Calu3 (cell line): ENCODE measurements at regions not wholly inside any gene's neighbourhood (a gene's known extent, or its start where the extent isn't known, plus 50 kb on each side); places are given as distances from the start of the nearest gene placed in this dataset.

Experiments
- BruUV-seq: library from RNA; stranded (reverse); fragments of 400-500 nt; replicated peaks from 2 replicates; lab custom pipeline; 2021; lab: Mats Ljungman, UMichigan
- CTCF ChIA-PET: fragments of 300-600 bp; sonication (Branson Sonifier 250); formaldehyde crosslinking; loops from one replicate; lab custom pipeline; 2022; ENCODE audit warnings: antibody characterized with exemption; lab: Charles Lee
- DNase-seq: peaks from one replicate; pipeline ENCODE4 v3.0.0; 2022
- H3K27ac Mint-ChIP-seq: one replicate; pipeline ENCODE4 v1.8.0; 2022; ENCODE audit warnings: mixed read lengths; ENCODE audit not compliant: unreplicated experiment
- H3K27me3 Mint-ChIP-seq: one replicate; pipeline ENCODE4 v1.8.0; 2022; ENCODE audit warnings: mixed read lengths; ENCODE audit not compliant: unreplicated experiment
- H3K36me3 Mint-ChIP-seq: one replicate; pipeline ENCODE4 v1.8.0; 2022; ENCODE audit warnings: mild to moderate bottlenecking, moderate library complexity, mixed read lengths; ENCODE audit not compliant: insufficient read depth, unreplicated experiment
- H3K4me1 Mint-ChIP-seq: one replicate; pipeline ENCODE4 v1.8.0; 2022; ENCODE audit warnings: mild to moderate bottlenecking, low read depth, mixed read lengths; ENCODE audit not compliant: unreplicated experiment
- H3K4me3 Mint-ChIP-seq: one replicate; pipeline ENCODE4 v1.8.0; 2022; ENCODE audit warnings: mild to moderate bottlenecking, low read depth, moderate library complexity, mixed read lengths; ENCODE audit not compliant: unreplicated experiment
- H3K9me3 Mint-ChIP-seq: one replicate; pipeline ENCODE4 v1.8.0; 2022; ENCODE audit warnings: low read depth, mixed read lengths; ENCODE audit not compliant: unreplicated experiment
- CTCF ChIP-seq: fragments of 200-600 bp; IDR thresholded peaks from one replicate; pipeline ENCODE4 v1.8.0; 2022; ENCODE audit warnings: antibody characterized with exemption; ENCODE audit not compliant: unreplicated experiment
- intact Hi-C: fragments of 100-400 bp; cut with micrococcal nuclease; formaldehyde crosslinking; loops from one replicate; pipeline ENCODE4 v1.10.0; 2022; ENCODE audit not compliant: unreplicated experiment

- CTCF ChIA-PET, result no interaction called here
- Mint-ChIP-seq H3K27me3 (no peaks in the 10 kb centered on the region), H3K36me3 (no peaks in the 10 kb centered on the region), H3K4me1 (no peaks in the 10 kb centered on the region), H3K4me3 (no peak overlapping the region), H3K9me3 (peaks cover 5% of the 10 kb centered on the region), H3K27ac (no peak overlapping the region)
- TF ChIP-seq CTCF, result no peak
- no TSS peak for BruUV-seq
- DNase-seq, result no peak
- intact Hi-C loops, result no loop called here
Observed at GRCh38 chr18:28478531-28478930, 301.6 kb upstream of the CDH2 start.

- Mint-ChIP-seq H3K27me3 (no peaks in the 10 kb centered on the region), H3K4me1 (no peaks in the 10 kb centered on the region), H3K36me3 (no peaks in the 10 kb centered on the region), H3K9me3 (peaks cover 7% of the 10 kb centered on the region), H3K4me3 (no peak overlapping the region), H3K27ac (no peak overlapping the region)
- no peak for DNase-seq
- BruUV-seq, result no TSS peak
- TF ChIP-seq CTCF, result no peak
- CTCF ChIA-PET, result no interaction called here
- intact Hi-C loops, result no loop called here
Observed at GRCh38 chr18:28476302-28476701, 299.4 kb upstream of the CDH2 start.

- no peak for DNase-seq
- no peaks in the 10 kb centered on the region for H3K4me1 Mint-ChIP-seq
- intact Hi-C loops, result no loop called here
Observed at GRCh38 chr18:28469946-28470345, 293.0 kb upstream of the CDH2 start.

GRCh38 chr18:28468901-28469300 lies 292.0 kb upstream of the CDH2 start:
- TF ChIP-seq CTCF, result no peak
- Mint-ChIP-seq H3K27ac (no peak overlapping the region), H3K9me3 (peaks cover 13% of the 10 kb centered on the region), H3K4me1 (no peaks in the 10 kb centered on the region), H3K4me3 (no peak overlapping the region), H3K36me3 (no peaks in the 10 kb centered on the region), H3K27me3 (no peaks in the 10 kb centered on the region)
- intact Hi-C loops, result no loop called here
- no TSS peak for BruUV-seq
- CTCF ChIA-PET, result no interaction called here
- no peak for DNase-seq

More at GRCh38 chr18:28469946-28470345, 293.0 kb upstream of the CDH2 start:
- Mint-ChIP-seq H3K27ac (no peak overlapping the region), H3K4me3 (no peak overlapping the region), H3K36me3 (no peaks in the 10 kb centered on the region), H3K27me3 (no peaks in the 10 kb centered on the region), H3K9me3 (peaks cover 14% of the 10 kb centered on the region)
- BruUV-seq, result no TSS peak
- TF ChIP-seq CTCF, result no peak
- CTCF ChIA-PET, result no interaction called here
